Suppressor macrophage (primary cell): ENCODE measurements at regions not wholly inside any gene's neighbourhood (a gene's known extent, or its start where the extent isn't known, plus 50 kb on each side); places are given as distances from the start of the nearest gene placed in this dataset.

Experiments
- DNase-seq, 4 experiments: peaks; one replicate each; pipeline ENCODE4 v3.0.0-alpha.2; 2020 to 2022

- no peak for DNase-seq
Measured at GRCh38 chr18:78736015-78736690, 243.5 kb upstream of the SALL3 start.

GRCh38 chr18:78737006-78737915 is 242.4 kb upstream of the SALL3 start:
- DNase-seq, result no peak

GRCh38 chr18:78738076-78738690 is 241.4 kb upstream of the SALL3 start:
- DNase-seq, result no peak

GRCh38 chr18:78739115-78739514 is 240.5 kb upstream of the SALL3 start:
- DNase-seq, result no peak

- no peak for DNase-seq
Measured at GRCh38 chr18:78739882-78740677, 239.5 kb upstream of the SALL3 start.

GRCh38 chr18:78740876-78741275 is 238.7 kb upstream of the SALL3 start:
- DNase-seq, result no peak

GRCh38 chr18:78741381-78742217 is 238.0 kb upstream of the SALL3 start:
- DNase-seq, result no peak

GRCh38 chr18:78742218-78742745 is 237.3 kb upstream of the SALL3 start:
- no peak for DNase-seq

- no peak for DNase-seq
Measured at GRCh38 chr18:78743078-78743477, 236.5 kb upstream of the SALL3 start.

- no peak for DNase-seq
Measured at GRCh38 chr18:78751664-78752063, 228.0 kb upstream of the SALL3 start.

GRCh38 chr18:78753240-78753639 is 226.4 kb upstream of the SALL3 start:
- no peak for DNase-seq

GRCh38 chr18:78754311-78755043 is 225.1 kb upstream of the SALL3 start:
- no peak for DNase-seq

GRCh38 chr18:78757014-78757413 is 222.6 kb upstream of the SALL3 start:
- DNase-seq, result no peak

- no peak for DNase-seq
Measured at GRCh38 chr18:78758496-78758895, 221.1 kb upstream of the SALL3 start.

GRCh38 chr18:78762753-78763152 is 216.9 kb upstream of the SALL3 start:
- DNase-seq, result no peak

- DNase-seq, result no peak
Measured at GRCh38 chr18:78764544-78764943, 215.1 kb upstream of the SALL3 start.

- DNase-seq, result no peak
Measured at GRCh38 chr18:78765142-78765541, 214.5 kb upstream of the SALL3 start.

GRCh38 chr18:78765637-78766281 is 213.9 kb upstream of the SALL3 start:
- DNase-seq, result no peak

- DNase-seq, result no peak
Measured at GRCh38 chr18:78766651-78767533, 212.7 kb upstream of the SALL3 start.
